ENCODE measurements at regions not wholly inside any gene's neighbourhood (a gene's known extent, or its start where the extent isn't known, plus 50 kb on each side); places are given as distances from the start of the nearest gene placed in this dataset.
"Not testable (repeated sequence)": the region's sequence is repeated elsewhere in the genome, so short reads cannot be mapped to it uniquely, and the experiment has no call there.

- no peak for TF ChIP-seq SPI1 (IDR thresholded peaks at IDR 0.05; ENCODE audit: low read depth, low read length)
- TF ChIP-seq PAX5 (IDR thresholded peaks at IDR 0.05; ENCODE audit: insufficient read depth, low read length, severe bottlenecking), result no peak
- TF ChIP-seq POLR2AphosphoS5 (IDR thresholded peaks at IDR 0.05; ENCODE audit: low read depth, low read length), result no peak
- FAIRE-seq (no peak), DNase-seq (ENCODE audit: insufficient read length, low spot score) (no peak)
Observed at GRCh38 chr3:13192471-13193213, 119.4 kb upstream of the IQSEC1 start.

GRCh38 chr3:13191016-13191415, 117.8 kb upstream of the IQSEC1 start:
- TF ChIP-seq SPI1 (IDR thresholded peaks at IDR 0.05; ENCODE audit: low read depth, low read length) (no peak), POLR2AphosphoS5 (IDR thresholded peaks at IDR 0.05; ENCODE audit: low read depth, low read length) (no peak), PAX5 (IDR thresholded peaks at IDR 0.05; ENCODE audit: insufficient read depth, low read length, severe bottlenecking) (no peak), POLR2A (IDR thresholded peaks at IDR 0.05; ENCODE audit: low read depth, low read length) (no peak), POU2F2 (IDR thresholded peaks at IDR 0.05; ENCODE audit: low read depth, low read length) (no peak), TAF1 (IDR thresholded peaks at IDR 0.05; ENCODE audit: low read depth, low read length) (no peak)
- no peak for DNase-seq (ENCODE audit: insufficient read length, low spot score)
- no peak for FAIRE-seq

GRCh38 chr3:13190378-13190765, 117.1 kb upstream of the IQSEC1 start:
- DNase-seq (ENCODE audit: insufficient read length, low spot score), result no peak
- FAIRE-seq, result no peak

GRCh38 chr3:13189639-13190377, 116.6 kb upstream of the IQSEC1 start:
- TF ChIP-seq POLR2A (IDR thresholded peaks at IDR 0.05; ENCODE audit: low read depth, low read length), result no peak
- no peak for TF ChIP-seq POLR2AphosphoS5 (IDR thresholded peaks at IDR 0.05; ENCODE audit: low read depth, low read length)
- TF ChIP-seq SPI1 (IDR thresholded peaks at IDR 0.05; ENCODE audit: low read depth, low read length), result no peak
- TF ChIP-seq PAX5 (IDR thresholded peaks at IDR 0.05; ENCODE audit: insufficient read depth, low read length, severe bottlenecking), result no peak
- no peak for TF ChIP-seq POU2F2 (IDR thresholded peaks at IDR 0.05; ENCODE audit: low read depth, low read length)
- no peak for TF ChIP-seq TAF1 (IDR thresholded peaks at IDR 0.05; ENCODE audit: low read depth, low read length)
- FAIRE-seq (no peak), DNase-seq (ENCODE audit: insufficient read length, low spot score) (no peak)

More at GRCh38 chr3:13190378-13190765, 117.1 kb upstream of the IQSEC1 start:
- no peak for TF ChIP-seq POLR2AphosphoS5 (IDR thresholded peaks at IDR 0.05; ENCODE audit: low read depth, low read length)

- no peak for FAIRE-seq
- DNase-seq (ENCODE audit: insufficient read length, low spot score), result no peak
- TF ChIP-seq SPI1 (IDR thresholded peaks at IDR 0.05; ENCODE audit: low read depth, low read length) (no peak), PAX5 (IDR thresholded peaks at IDR 0.05; ENCODE audit: insufficient read depth, low read length, severe bottlenecking) (no peak), POU2F2 (IDR thresholded peaks at IDR 0.05; ENCODE audit: low read depth, low read length) (no peak), TAF1 (IDR thresholded peaks at IDR 0.05; ENCODE audit: low read depth, low read length) (no peak), POLR2A (IDR thresholded peaks at IDR 0.05; ENCODE audit: low read depth, low read length) (no peak), POLR2AphosphoS5 (IDR thresholded peaks at IDR 0.05; ENCODE audit: low read depth, low read length) (no peak)
Observed at GRCh38 chr3:13188975-13189374, 115.7 kb upstream of the IQSEC1 start.

- FAIRE-seq (no peak), DNase-seq (ENCODE audit: insufficient read length, low spot score) (no peak)
- TF ChIP-seq POLR2AphosphoS5 (IDR thresholded peaks at IDR 0.05; ENCODE audit: low read depth, low read length) (no peak), POLR2A (IDR thresholded peaks at IDR 0.05; ENCODE audit: low read depth, low read length) (no peak), SPI1 (IDR thresholded peaks at IDR 0.05; ENCODE audit: low read depth, low read length) (no peak), PAX5 (IDR thresholded peaks at IDR 0.05; ENCODE audit: insufficient read depth, low read length, severe bottlenecking) (no peak), TAF1 (IDR thresholded peaks at IDR 0.05; ENCODE audit: low read depth, low read length) (no peak), POU2F2 (IDR thresholded peaks at IDR 0.05; ENCODE audit: low read depth, low read length) (no peak)
Observed at GRCh38 chr3:13188181-13188779, 115.1 kb upstream of the IQSEC1 start.

- TF ChIP-seq TAF1 (IDR thresholded peaks at IDR 0.05; ENCODE audit: low read depth, low read length) (no peak), PAX5 (IDR thresholded peaks at IDR 0.05; ENCODE audit: insufficient read depth, low read length, severe bottlenecking) (no peak), POU2F2 (IDR thresholded peaks at IDR 0.05; ENCODE audit: low read depth, low read length) (no peak), SPI1 (IDR thresholded peaks at IDR 0.05; ENCODE audit: low read depth, low read length) (no peak), POLR2A (IDR thresholded peaks at IDR 0.05; ENCODE audit: low read depth, low read length) (no peak), POLR2AphosphoS5 (IDR thresholded peaks at IDR 0.05; ENCODE audit: low read depth, low read length) (no peak)
- FAIRE-seq, result no peak
- no peak for DNase-seq (ENCODE audit: insufficient read length, low spot score)
Observed at GRCh38 chr3:13187593-13187992, 114.4 kb upstream of the IQSEC1 start.

GRCh38 chr3:13186435-13186815, 113.2 kb upstream of the IQSEC1 start:
- no peak for TF ChIP-seq POLR2AphosphoS5 (IDR thresholded peaks at IDR 0.05; ENCODE audit: low read depth, low read length)
- TF ChIP-seq POLR2A (IDR thresholded peaks at IDR 0.05; ENCODE audit: low read depth, low read length), result no peak
- TF ChIP-seq POU2F2 (IDR thresholded peaks at IDR 0.05; ENCODE audit: low read depth, low read length), result no peak
- no peak for TF ChIP-seq SPI1 (IDR thresholded peaks at IDR 0.05; ENCODE audit: low read depth, low read length)
- no peak for TF ChIP-seq PAX5 (IDR thresholded peaks at IDR 0.05; ENCODE audit: insufficient read depth, low read length, severe bottlenecking)
- no peak for TF ChIP-seq TAF1 (IDR thresholded peaks at IDR 0.05; ENCODE audit: low read depth, low read length)
- FAIRE-seq (no peak), DNase-seq (ENCODE audit: insufficient read length, low spot score) (no peak)

GRCh38 chr3:13185737-13186434, 112.7 kb upstream of the IQSEC1 start:
- FAIRE-seq (no peak), DNase-seq (ENCODE audit: insufficient read length, low spot score) (no peak)
- TF ChIP-seq SPI1 (IDR thresholded peaks at IDR 0.05; ENCODE audit: low read depth, low read length) (no peak), POLR2AphosphoS5 (IDR thresholded peaks at IDR 0.05; ENCODE audit: low read depth, low read length) (no peak), POLR2A (IDR thresholded peaks at IDR 0.05; ENCODE audit: low read depth, low read length) (no peak), TAF1 (IDR thresholded peaks at IDR 0.05; ENCODE audit: low read depth, low read length) (no peak), POU2F2 (IDR thresholded peaks at IDR 0.05; ENCODE audit: low read depth, low read length) (no peak), PAX5 (IDR thresholded peaks at IDR 0.05; ENCODE audit: insufficient read depth, low read length, severe bottlenecking) (no peak)

GRCh38 chr3:13179582-13180210, 106.5 kb upstream of the IQSEC1 start:
- not testable (repeated sequence) for FAIRE-seq; DNase-seq (ENCODE audit: insufficient read length, low spot score)
